H1 (cell line): ENCODE measurements at regions not wholly inside any gene's neighbourhood (a gene's known extent, or its start where the extent isn't known, plus 50 kb on each side); places are given as distances from the start of the nearest gene placed in this dataset.

Experiments used
- CTCF ChIA-PET: fragments of 300-600 bp; sonication (Branson Sonifier 250); formaldehyde crosslinking; loops from one replicate; lab custom pipeline; 2021; ENCODE audit not compliant: partially characterized antibody; lab: Charles Lee
- POLR2A ChIA-PET: fragments of 300-600 bp; sonication (Branson Sonifier 250); formaldehyde crosslinking; loops from one replicate; lab custom pipeline; 2021; ENCODE audit warnings: inconsistent platforms; ENCODE audit not compliant: partially characterized antibody; lab: Charles Lee
- DNase-seq, 2 experiments: peaks; one replicate each; pipeline versions ENCODE4 v3.0.0 to v3.0.0-alpha.2; 2010 to 2022; ENCODE audit warnings: low spot score in 2 of 2, low read depth in 1 of 2, mixed read lengths in 1 of 2
- FAIRE-seq: peaks from 2 replicates; lab custom pipeline; 2011; peaks lifted over from hg19 to GRCh38; lab: Jason Lieb, UNC
- H2AFZ ChIP-seq: 2 replicates; pipeline ENCODE4 v1.8.1; 2012; ENCODE audit warnings: low read length, inconsistent platforms
- H2AK5ac ChIP-seq: 2 replicates; pipeline ENCODE4 v1.6.1; 2013; ENCODE audit warnings: low read depth, low read length
- H2BK120ac ChIP-seq: replicated peaks from 2 replicates; pipeline ENCODE3; 2013; ENCODE audit warnings: low read depth, low read length, inconsistent platforms
- H2BK12ac ChIP-seq: 2 replicates; pipeline ENCODE4 v1.6.1; 2013; ENCODE audit warnings: low read depth, low read length
- H2BK15ac ChIP-seq: 2 replicates; pipeline ENCODE4 v1.6.1; 2013; ENCODE audit warnings: low read length
- H2BK20ac ChIP-seq: 2 replicates; pipeline ENCODE4 v1.6.1; 2013; ENCODE audit warnings: low read length
- H2BK5ac ChIP-seq: 2 replicates; pipeline ENCODE4 v1.6.1; 2013; ENCODE audit warnings: low read depth, low read length
- H3K14ac ChIP-seq: 2 replicates; pipeline ENCODE4 v1.6.1; 2013; ENCODE audit warnings: inconsistent platforms; ENCODE audit not compliant: insufficient read length
- H3K18ac ChIP-seq: 2 replicates; pipeline ENCODE4 v1.6.1; 2013; ENCODE audit warnings: low read length; ENCODE audit errors: extremely low read depth
- H3K23ac ChIP-seq: 2 replicates; pipeline ENCODE4 v1.6.1; 2013; ENCODE audit warnings: inconsistent platforms; ENCODE audit not compliant: insufficient read length
- H3K23me2 ChIP-seq: 2 replicates; pipeline ENCODE4 v1.6.1; 2013; ENCODE audit warnings: low read depth, low read length
- H3K27ac ChIP-seq: 2 replicates; pipeline ENCODE4 v1.6.1; 2011; ENCODE audit warnings: low read depth, low read length, inconsistent platforms
- H3K27me3 ChIP-seq, 4 experiments: replicated peaks in 1 of 4; 1 replicate in 1 of 4; 2 replicates in 3 of 4; pipeline versions ENCODE4 v1.6.1 to v1.8.1; 2011 to 2013; ENCODE audit warnings: low read length in 3 of 4, mild to moderate bottlenecking in 3 of 4, inconsistent platforms in 2 of 4, mixed read lengths in 2 of 4, moderate library complexity in 1 of 4; ENCODE audit not compliant: control insufficient read depth in 3 of 4, insufficient read depth in 3 of 4; ENCODE audit errors: extremely low read depth in 1 of 4
- H3K36me3 ChIP-seq, 4 experiments: 2 replicates each; pipeline versions ENCODE4 v1.6.1 to v1.8.1; 2011 to 2013; ENCODE audit warnings: mild to moderate bottlenecking in 4 of 4, low read length in 3 of 4, moderate library complexity in 2 of 4, control low read depth in 1 of 4, inconsistent platforms in 1 of 4; ENCODE audit not compliant: insufficient read depth in 4 of 4, control insufficient read depth in 2 of 4
- H3K4ac ChIP-seq: replicated peaks from 2 replicates; pipeline ENCODE3; 2013; ENCODE audit warnings: low read length, low read depth, mixed read lengths, inconsistent platforms; ENCODE audit not compliant: insufficient read length
- H3K4me1 ChIP-seq, 4 experiments: replicated peaks in 1 of 4; 1 replicate in 1 of 4; 2 replicates in 3 of 4; pipeline versions ENCODE4 v1.6.1 to v1.8.1; 2011 to 2013; ENCODE audit warnings: low read length in 3 of 4, inconsistent platforms in 2 of 4, mixed read lengths in 1 of 4; ENCODE audit not compliant: insufficient read depth in 4 of 4, control insufficient read depth in 3 of 4
- H3K4me2 ChIP-seq, 2 experiments: 2 replicates each; pipeline versions ENCODE4 v1.6.1 to v1.8.1; 2011 to 2013; ENCODE audit warnings: low read depth in 2 of 2, low read length in 2 of 2, control low read depth in 1 of 2, inconsistent platforms in 1 of 2, mild to moderate bottlenecking in 1 of 2; ENCODE audit not compliant: insufficient read depth in 1 of 2
- H3K4me3 ChIP-seq, 4 experiments: fragments of 200-600, 300-600 bp in 1 of 4; sonication (generic), shearing (Covaris generic), sonication (Bioruptor Twin) in 1 of 4; 2 replicates each; pipeline versions ENCODE4 v1.5.1 to v1.8.1; 2011 to 2016; ENCODE audit warnings: low read length in 4 of 4, low read depth in 3 of 4, control low read depth in 2 of 4, inconsistent platforms in 2 of 4, mild to moderate bottlenecking in 2 of 4, mixed read lengths in 1 of 4, moderate library complexity in 1 of 4; ENCODE audit not compliant: insufficient read depth in 2 of 4; ENCODE audit errors: extremely low read depth in 1 of 4
- H3K56ac ChIP-seq: replicated peaks from 2 replicates; pipeline ENCODE3; 2013; ENCODE audit warnings: low read depth, mild to moderate bottlenecking, mixed read lengths, low read length, inconsistent platforms; ENCODE audit not compliant: insufficient read length
- H3K79me1 ChIP-seq: 2 replicates; pipeline ENCODE4 v1.6.1; 2013; ENCODE audit warnings: low read depth, low read length, control low read depth
- H3K79me2 ChIP-seq, 2 experiments: 2 replicates each; pipeline versions ENCODE4 v1.6.1 to v1.8.1; 2012 to 2013; ENCODE audit warnings: low read length in 2 of 2, mild to moderate bottlenecking in 2 of 2, inconsistent platforms in 1 of 2; ENCODE audit not compliant: insufficient read depth in 2 of 2, control insufficient read depth in 1 of 2
- H3K9ac ChIP-seq, 4 experiments: replicated peaks in 1 of 4; 1 replicate in 1 of 4; 2 replicates in 3 of 4; pipeline versions ENCODE4 v1.6.1 to v1.8.1; 2011 to 2013; ENCODE audit warnings: low read depth in 3 of 4, low read length in 3 of 4, control low read depth in 2 of 4, mild to moderate bottlenecking in 2 of 4, moderate library complexity in 2 of 4, inconsistent platforms in 1 of 4; ENCODE audit errors: extremely low read depth in 1 of 4
- H3K9me3 ChIP-seq, 2 experiments: 2 replicates each; pipeline versions ENCODE4 v1.6.1 to v1.8.1; 2012 to 2013; ENCODE audit warnings: mild to moderate bottlenecking in 2 of 2, moderate library complexity in 2 of 2, control low read depth in 1 of 2, inconsistent platforms in 1 of 2, low read depth in 1 of 2, low read length in 1 of 2, mixed read lengths in 1 of 2; ENCODE audit not compliant: insufficient read depth in 2 of 2
- H4K20me1 ChIP-seq, 2 experiments: replicated peaks in 1 of 2; 2 replicates each; pipeline versions ENCODE3 to v1.8.1; 2011 to 2013; ENCODE audit warnings: inconsistent platforms in 2 of 2, low read length in 2 of 2, mild to moderate bottlenecking in 1 of 2; ENCODE audit not compliant: insufficient read depth in 2 of 2, control insufficient read depth in 1 of 2
- H4K5ac ChIP-seq: 2 replicates; pipeline ENCODE4 v1.6.1; 2013; ENCODE audit warnings: low read length, low read depth, mixed read lengths, inconsistent platforms; ENCODE audit not compliant: insufficient read length
- H4K8ac ChIP-seq: 2 replicates; pipeline ENCODE4 v1.8.0; 2013; ENCODE audit warnings: mild to moderate bottlenecking, moderate library complexity, low read length, inconsistent platforms; ENCODE audit not compliant: insufficient read depth; ENCODE audit errors: extremely low read depth
- H4K91ac ChIP-seq: replicated peaks from 2 replicates; pipeline ENCODE3; 2013; ENCODE audit warnings: low read length, mixed read lengths, inconsistent platforms; ENCODE audit not compliant: insufficient read length
- EP300 ChIP-seq, 2 experiments: IDR thresholded peaks; 1 replicate in 1 of 2; 2 replicates in 1 of 2; pipeline ENCODE4 v1.6.1; 2011 to 2012; ENCODE audit warnings: low read depth in 2 of 2, low read length in 2 of 2, mild to moderate bottlenecking in 2 of 2, borderline replicate concordance in 1 of 2, inconsistent platforms in 1 of 2, moderate library complexity in 1 of 2
- TBP ChIP-seq: IDR thresholded peaks from 2 replicates; pipeline ENCODE4 v1.6.1; 2011; ENCODE audit warnings: low read depth, low read length, improper control_type of control experiment
- WGBS, 2 experiments: shearing (Covaris generic) in 1 of 2; methylation state at CpG; one replicate each; pipeline versions ENCODE4 v1.1.6 to v1.1.7; 2013 to 2015; ENCODE audit warnings: low lambda C conversion rate in 2 of 2, mixed read lengths in 2 of 2, inconsistent platforms in 1 of 2, low coverage in 1 of 2, missing lambda C conversion rate in 1 of 2; ENCODE audit not compliant: insufficient replicate concordance in 2 of 2, insufficient coverage in 1 of 2, insufficient read length in 1 of 2; ENCODE audit errors: extremely low coverage in 1 of 2, missing lambda C conversion rate in 1 of 2; 5-methylcytosine and 5-hydroxymethylcytosine counted together

DNA sequence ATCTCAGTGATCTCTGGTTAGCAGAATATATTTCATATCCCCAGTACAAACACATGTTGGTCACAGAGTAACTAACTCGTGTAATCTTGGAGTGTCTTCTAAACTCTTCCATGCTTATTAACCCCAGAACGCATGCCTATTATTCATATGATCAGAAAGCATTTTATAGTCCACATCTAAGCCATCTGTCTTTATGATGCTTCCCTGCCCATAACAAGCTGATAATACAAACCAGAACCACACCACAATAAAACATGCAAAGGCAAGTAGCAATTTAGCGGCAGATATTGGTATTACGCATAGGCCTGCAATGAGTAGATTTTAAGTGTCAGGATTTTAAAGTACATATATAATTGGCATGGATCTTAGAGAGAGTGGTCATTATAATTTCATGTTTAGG, 120.0 kb upstream of the PRKCQ start:
- no peak overlapping the region for H2AFZ ChIP-seq
- no peaks in the 10 kb centered on the region for H3K4me1 ChIP-seq
- no peak overlapping the region for H4K91ac ChIP-seq
- H4K5ac ChIP-seq = no peak overlapping the region
- no peak overlapping the region for H2AK5ac ChIP-seq
- no peak overlapping the region for H3K56ac ChIP-seq
- H3K27me3 ChIP-seq = no peaks in the 10 kb centered on the region
- CTCF ChIA-PET = interaction anchor here (0.8 to 5.2 kb wide), 10 partner anchors 9 to 392 kb away, joined by 3 to 28 read pairs (median 4); no protein-coding TSS in a partner anchor
- H2BK15ac ChIP-seq = no peak overlapping the region
- H3K9ac ChIP-seq = no peak overlapping the region
- no peaks in the 10 kb centered on the region for H3K79me2 ChIP-seq
- no peak overlapping the region for H2BK120ac ChIP-seq
- no peak overlapping the region for H3K4ac ChIP-seq
- no peak overlapping the region for H2BK20ac ChIP-seq
- no peak overlapping the region for H3K4me3 ChIP-seq
- H2BK12ac ChIP-seq = no peak overlapping the region
- H3K14ac ChIP-seq = no peak overlapping the region
- TF ChIP-seq EP300 (IDR thresholded peaks at IDR 0.05; ENCODE audit: borderline replicate concordance in 1 of 2, low read depth in 2 of 2, low read length in 2 of 2) (no peak), TBP (no peak)
- H3K27ac ChIP-seq = no peak overlapping the region
- 95% methylated on average over 4 of the region's 4 CpGs; no CpG with 5 or more reads in 1 of the 2 experiments for WGBS, 2 experiments
- POLR2A ChIA-PET = no interaction called here
- no peaks in the 10 kb centered on the region for H4K20me1 ChIP-seq
- H3K18ac ChIP-seq = no peak overlapping the region
- no peak overlapping the region for H3K4me2 ChIP-seq
- FAIRE-seq (no peak), DNase-seq (no peak)
- no peak overlapping the region for H3K23ac ChIP-seq
- peaks cover 2% of the 10 kb centered on the region; the same call in 1 of the 2 replicates for H3K23me2 ChIP-seq
- no peaks in the 10 kb centered on the region for H3K36me3 ChIP-seq
- no peak overlapping the region for H4K8ac ChIP-seq
- no peaks in the 10 kb centered on the region for H3K9me3 ChIP-seq
- H2BK5ac ChIP-seq = no peak overlapping the region
- no peaks in the 10 kb centered on the region for H3K79me1 ChIP-seq
